Immature natural killer cell (primary cell): ENCODE measurements at regions not wholly inside any gene's neighbourhood (a gene's known extent, or its start where the extent isn't known, plus 50 kb on each side); places are given as distances from the start of the nearest gene placed in this dataset.

Source experiments
- DNase-seq, 3 donors: peaks; one replicate each; pipeline ENCODE4 v3.0.0; 2022; ENCODE audit warnings: mixed read lengths in 1 of 3
- H3K27ac Mint-ChIP-seq, 6 donors: one replicate each; pipeline ENCODE4 v1.8.0; 2020; ENCODE audit warnings: mixed read lengths in 6 of 6, mild to moderate bottlenecking in 5 of 6, inconsistent platforms in 4 of 6, moderate library complexity in 3 of 6
- H3K27me3 Mint-ChIP-seq, 3 donors: one replicate each; pipeline ENCODE4 v1.8.0; 2020 to 2021; ENCODE audit warnings: low read depth in 3 of 3, mild to moderate bottlenecking in 3 of 3, mixed read lengths in 3 of 3, moderate library complexity in 3 of 3, inconsistent platforms in 1 of 3
- H3K36me3 Mint-ChIP-seq, 3 donors: one replicate each; pipeline ENCODE4 v1.8.0; 2020; ENCODE audit warnings: mixed read lengths in 3 of 3, inconsistent platforms in 2 of 3, mild to moderate bottlenecking in 2 of 3
- H3K4me1 Mint-ChIP-seq, 2 donors: one replicate each; pipeline ENCODE4 v1.8.0; 2020; ENCODE audit warnings: inconsistent platforms in 2 of 2, mild to moderate bottlenecking in 2 of 2, mixed read lengths in 2 of 2, moderate library complexity in 1 of 2
- H3K4me3 Mint-ChIP-seq, 5 donors: one replicate each; pipeline ENCODE4 v1.8.0; 2020; ENCODE audit warnings: mild to moderate bottlenecking in 5 of 5, mixed read lengths in 5 of 5, inconsistent platforms in 3 of 5, moderate library complexity in 3 of 5
- H3K9me3 Mint-ChIP-seq, 6 donors: one replicate each; pipeline ENCODE4 v1.8.0; 2020; ENCODE audit warnings: mild to moderate bottlenecking in 6 of 6, mixed read lengths in 6 of 6, inconsistent platforms in 4 of 6, moderate library complexity in 3 of 6

GRCh38 chr2:150643114-150643725 is 155.8 kb upstream of the RND3 start:
- no peaks in the 10 kb centered on the region for H3K4me1 Mint-ChIP-seq
- peaks cover 0 to 25% (median 6%) of the 10 kb centered on the region in 6 donors for H3K9me3 Mint-ChIP-seq
- no peak overlapping the region for H3K27ac Mint-ChIP-seq
- H3K4me3 Mint-ChIP-seq = no peak overlapping the region
- no peaks in the 10 kb centered on the region for H3K36me3 Mint-ChIP-seq
- H3K27me3 Mint-ChIP-seq = peaks cover 0 to 2% (median 2%) of the 10 kb centered on the region in 3 donors
- DNase-seq = no peak

- DNase-seq = no peak
- H3K27me3 Mint-ChIP-seq = peaks cover 0 to 2% (median 0%) of the 10 kb centered on the region in 3 donors
- peaks cover 0 to 11% (median 6%) of the 10 kb centered on the region in 6 donors for H3K9me3 Mint-ChIP-seq
- H3K4me3 Mint-ChIP-seq = no peak overlapping the region
- H3K4me1 Mint-ChIP-seq = no peaks in the 10 kb centered on the region
- H3K27ac Mint-ChIP-seq = no peak overlapping the region
- no peaks in the 10 kb centered on the region for H3K36me3 Mint-ChIP-seq
Observed at GRCh38 chr2:150640039-150640438, 152.6 kb upstream of the RND3 start.

- no peaks in the 10 kb centered on the region for H3K4me1 Mint-ChIP-seq
- H3K27ac Mint-ChIP-seq = no peak overlapping the region
- no peak for DNase-seq
- H3K4me3 Mint-ChIP-seq = no peak overlapping the region
- no peaks in the 10 kb centered on the region for H3K36me3 Mint-ChIP-seq
- H3K9me3 Mint-ChIP-seq = peaks cover 0 to 11% (median 5%) of the 10 kb centered on the region in 6 donors
- no peaks in the 10 kb centered on the region for H3K27me3 Mint-ChIP-seq
Observed at GRCh38 chr2:150639383-150639782, 151.9 kb upstream of the RND3 start.

GRCh38 chr2:150631236-150631821 is 143.9 kb upstream of the RND3 start:
- Mint-ChIP-seq H3K9me3 (peaks cover 3 to 24% (median 6%) of the 10 kb centered on the region in 6 donors), H3K4me3 (no peak overlapping the region), H3K27ac (no peak overlapping the region), H3K27me3 (no peaks in the 10 kb centered on the region), H3K4me1 (no peaks in the 10 kb centered on the region), H3K36me3 (no peaks in the 10 kb centered on the region)
- no peak for DNase-seq

- Mint-ChIP-seq H3K27me3 (no peaks in the 10 kb centered on the region), H3K4me1 (no peaks in the 10 kb centered on the region), H3K27ac (no peak overlapping the region), H3K36me3 (no peaks in the 10 kb centered on the region), H3K9me3 (peaks cover 3 to 31% (median 7%) of the 10 kb centered on the region in 6 donors), H3K4me3 (no peak overlapping the region)
- no peak for DNase-seq
Observed at GRCh38 chr2:150630587-150631235, 143.2 kb upstream of the RND3 start.

- H3K9me3 Mint-ChIP-seq = peaks cover 3 to 36% (median 7%) of the 10 kb centered on the region in 6 donors
- H3K27ac Mint-ChIP-seq = no peak overlapping the region
- no peak overlapping the region for H3K4me3 Mint-ChIP-seq
- no peaks in the 10 kb centered on the region for H3K27me3 Mint-ChIP-seq
- no peak for DNase-seq
- H3K36me3 Mint-ChIP-seq = no peaks in the 10 kb centered on the region
- peaks cover 0 to 1% of the 10 kb centered on the region in 2 donors for H3K4me1 Mint-ChIP-seq
Observed at GRCh38 chr2:150627526-150627925, 140.1 kb upstream of the RND3 start.

- Mint-ChIP-seq H3K4me3 (no peak overlapping the region), H3K27ac (no peak overlapping the region), H3K9me3 (peaks cover 3 to 36% (median 7%) of the 10 kb centered on the region in 6 donors)
Observed at GRCh38 chr2:150626934-150627411, 139.5 kb upstream of the RND3 start.

GRCh38 chr2:150625741-150626140 is 138.3 kb upstream of the RND3 start:
- peaks cover 0 to 1% of the 10 kb centered on the region in 2 donors for H3K4me1 Mint-ChIP-seq
- H3K36me3 Mint-ChIP-seq = no peaks in the 10 kb centered on the region
- no peak overlapping the region for H3K27ac Mint-ChIP-seq
- no peak for DNase-seq
- H3K4me3 Mint-ChIP-seq = no peak overlapping the region
- no peaks in the 10 kb centered on the region for H3K27me3 Mint-ChIP-seq
- peaks cover 0 to 36% (median 7%) of the 10 kb centered on the region in 6 donors for H3K9me3 Mint-ChIP-seq

More at GRCh38 chr2:150626934-150627411, 139.5 kb upstream of the RND3 start:
- no peaks in the 10 kb centered on the region for H3K27me3 Mint-ChIP-seq
- no peak for DNase-seq
- peaks cover 0 to 1% of the 10 kb centered on the region in 2 donors for H3K4me1 Mint-ChIP-seq
- no peaks in the 10 kb centered on the region for H3K36me3 Mint-ChIP-seq

GRCh38 chr2:150625303-150625702 is 137.8 kb upstream of the RND3 start:
- no peak overlapping the region for H3K4me3 Mint-ChIP-seq
- H3K4me1 Mint-ChIP-seq = peaks cover 0 to 1% of the 10 kb centered on the region in 2 donors
- no peaks in the 10 kb centered on the region for H3K27me3 Mint-ChIP-seq
- no peaks in the 10 kb centered on the region for H3K36me3 Mint-ChIP-seq
- H3K9me3 Mint-ChIP-seq = peaks cover 0 to 35% (median 6%) of the 10 kb centered on the region in 6 donors
- H3K27ac Mint-ChIP-seq = no peak overlapping the region
- DNase-seq = no peak

GRCh38 chr2:150624001-150624401 is 136.5 kb upstream of the RND3 start:
- H3K9me3 Mint-ChIP-seq = peaks cover 0 to 30% (median 5%) of the 10 kb centered on the region in 6 donors
- no peaks in the 10 kb centered on the region for H3K27me3 Mint-ChIP-seq
- no peak for DNase-seq
- no peak overlapping the region for H3K4me3 Mint-ChIP-seq
- peaks cover 0 to 1% of the 10 kb centered on the region in 2 donors for H3K4me1 Mint-ChIP-seq
- no peaks in the 10 kb centered on the region for H3K36me3 Mint-ChIP-seq
- H3K27ac Mint-ChIP-seq = no peak overlapping the region

GRCh38 chr2:150621526-150622213 is 134.2 kb upstream of the RND3 start:
- Mint-ChIP-seq H3K36me3 (no peaks in the 10 kb centered on the region), H3K9me3 (peaks cover 0 to 22% (median 4%) of the 10 kb centered on the region in 6 donors), H3K27ac (no peak overlapping the region), H3K4me3 (no peak overlapping the region), H3K4me1 (peaks cover 0 to 1% of the 10 kb centered on the region in 2 donors), H3K27me3 (no peaks in the 10 kb centered on the region)
- DNase-seq = no peak

- H3K9me3 Mint-ChIP-seq = peaks cover 0 to 17% (median 2%) of the 10 kb centered on the region in 6 donors
- no peak overlapping the region for H3K27ac Mint-ChIP-seq
- H3K36me3 Mint-ChIP-seq = no peaks in the 10 kb centered on the region
- no peaks in the 10 kb centered on the region for H3K27me3 Mint-ChIP-seq
- no peak for DNase-seq
- no peak overlapping the region for H3K4me3 Mint-ChIP-seq
- H3K4me1 Mint-ChIP-seq = peaks cover 0 to 1% of the 10 kb centered on the region in 2 donors
Observed at GRCh38 chr2:150620855-150621254, 133.4 kb upstream of the RND3 start.

- no peaks in the 10 kb centered on the region for H3K27me3 Mint-ChIP-seq
- no peaks in the 10 kb centered on the region for H3K36me3 Mint-ChIP-seq
- no peak overlapping the region for H3K4me3 Mint-ChIP-seq
- H3K27ac Mint-ChIP-seq = no peak overlapping the region
- peaks cover 0 to 1% of the 10 kb centered on the region in 2 donors for H3K4me1 Mint-ChIP-seq
- H3K9me3 Mint-ChIP-seq = peaks cover 0 to 19% (median 2%) of the 10 kb centered on the region in 6 donors
- DNase-seq = no peak
Observed at GRCh38 chr2:150620416-150620815, 132.9 kb upstream of the RND3 start.
